HepG2 (cell line): ENCODE measurements at regions not wholly inside any gene's neighbourhood (a gene's known extent, or its start where the extent isn't known, plus 50 kb on each side); places are given as distances from the start of the nearest gene placed in this dataset.

Source experiments
- ATAC-seq: fragments of 200-7000 bp; cut with Tn5 transposase; 3 replicates; pipeline ENCODE4 v1.9.1; 2020; ENCODE audit warnings: mild to moderate bottlenecking, moderate library complexity
- BruUV-seq: library from RNA; stranded (reverse); fragments of 400-500 nt; replicated peaks from 2 replicates; lab custom pipeline; 2021; lab: Mats Ljungman, UMichigan
- CTCF ChIA-PET: fragments of 300-600 bp; formaldehyde crosslinking; extraction: SDS; loops from one replicate; lab custom pipeline; 2021; ENCODE audit warnings: low total read pairs, inconsistent platforms, low intra/inter-chr PET ratio; lab: Yijun Ruan, JAX
- POLR2A ChIA-PET: fragments of 350-600 bp; sonication (Branson Sonifier 250); formaldehyde crosslinking; loops from one replicate; lab custom pipeline; 2020; ENCODE audit warnings: antibody characterized with exemption, inconsistent platforms; lab: Yijun Ruan, JAX
- DNase-seq: peaks from one replicate; pipeline ENCODE4 v3.0.0-alpha.2; 2015; ENCODE audit warnings: low spot score
- FAIRE-seq: peaks from 3 replicates; lab custom pipeline; 2011; peaks lifted over from hg19 to GRCh38; lab: Jason Lieb, UNC
- H2AFZ ChIP-seq: one replicate; pipeline ENCODE4 v1.6.1; 2011; ENCODE audit warnings: low read length, inconsistent platforms
- H3K27ac ChIP-seq: fragments of 300-600 bp; 3 replicates; pipeline ENCODE4 v1.8.0; 2011; ENCODE audit warnings: mixed run types, mild to moderate bottlenecking, mixed read lengths, low read length, inconsistent platforms; ENCODE audit not compliant: insufficient read depth; ENCODE audit errors: extremely low read length
- H3K27me3 ChIP-seq, 2 experiments: fragments of 200-600 bp in 1 of 2; 2 replicates in 1 of 2; 3 replicates in 1 of 2; pipeline versions ENCODE4 v1.6.0 to v1.8.0; 2011; ENCODE audit warnings: low read length in 2 of 2, mild to moderate bottlenecking in 2 of 2, moderate library complexity in 2 of 2, inconsistent platforms in 1 of 2; ENCODE audit not compliant: insufficient read depth in 2 of 2, control insufficient read depth in 1 of 2
- H3K36me3 ChIP-seq, 2 experiments: fragments of 200-600 bp in 1 of 2; replicated peaks in 1 of 2; 2 replicates in 1 of 2; 3 replicates in 1 of 2; pipeline versions ENCODE4 v1.5.1 to v1.8.0; 2011; ENCODE audit warnings: low read length in 2 of 2, inconsistent platforms in 1 of 2; ENCODE audit not compliant: insufficient read depth in 2 of 2, control insufficient read depth in 1 of 2
- H3K4me1 ChIP-seq: 2 replicates; pipeline ENCODE4 v1.5.1; 2012; ENCODE audit warnings: low read length, inconsistent platforms; ENCODE audit not compliant: insufficient read depth
- H3K4me2 ChIP-seq: 2 replicates; pipeline ENCODE4 v1.6.0; 2011; ENCODE audit warnings: low read depth, low read length, inconsistent platforms
- H3K4me3 ChIP-seq, 3 experiments: fragments of 200-600 bp in 1 of 3; sonication (generic), shearing (Covaris generic) in 1 of 3; replicated peaks in 1 of 3; 2 replicates each; pipeline ENCODE4 v1.5.1; 2011 to 2016; ENCODE audit warnings: low read length in 3 of 3, inconsistent platforms in 2 of 3, low read depth in 2 of 3, mild to moderate bottlenecking in 2 of 3, control low read depth in 1 of 3, mixed read lengths in 1 of 3; ENCODE audit not compliant: insufficient read depth in 1 of 3
- H3K79me2 ChIP-seq: one replicate; pipeline ENCODE4 v1.6.1; 2011; ENCODE audit warnings: low read length, inconsistent platforms; ENCODE audit not compliant: insufficient read depth
- H3K9ac ChIP-seq: 2 replicates; pipeline ENCODE4 v1.6.0; 2011; ENCODE audit warnings: mild to moderate bottlenecking, low read depth, low read length, inconsistent platforms; ENCODE audit not compliant: insufficient read depth
- H3K9me3 ChIP-seq: 2 replicates; pipeline ENCODE4 v1.5.1; 2012; ENCODE audit warnings: mild to moderate bottlenecking, low read length
- H4K20me1 ChIP-seq: 2 replicates; pipeline ENCODE4 v1.6.0; 2011; ENCODE audit warnings: inconsistent platforms, mild to moderate bottlenecking, low read length, moderate library complexity; ENCODE audit not compliant: insufficient read depth
- ARNT ChIP-seq: fragments of 450-650 bp; IDR thresholded peaks from 2 replicates; pipeline ENCODE4 v1.6.1; 2017
- E2F5 ChIP-seq: sonication (generic); formaldehyde crosslinking; conservative IDR thresholded peaks from 2 replicates; pipeline ENCODE4 v1.4.0; 2020; ENCODE audit warnings: missing genetic modification reagents
- FOXC1 ChIP-seq: sonication (generic); formaldehyde crosslinking; IDR thresholded peaks from 2 replicates; pipeline ENCODE4 v1.8.0; 2022; ENCODE audit warnings: mild to moderate bottlenecking, missing genetic modification reagents, borderline replicate concordance
- HNF4A ChIP-seq: sonication (generic); formaldehyde crosslinking; IDR thresholded peaks from 2 replicates; pipeline ENCODE4 v1.4.0; 2020; ENCODE audit warnings: missing genetic modification reagents
- JUN ChIP-seq: sonication (generic); formaldehyde crosslinking; IDR thresholded peaks from 2 replicates; pipeline ENCODE4 v1.4.0; 2020; ENCODE audit warnings: mild to moderate bottlenecking, missing genetic modification reagents
- KDM3A ChIP-seq: IDR thresholded peaks from 2 replicates; pipeline ENCODE4 v1.6.1; 2018; ENCODE audit warnings: low read depth, missing compliant biosample characterization
- MEIS2 ChIP-seq: sonication (generic); formaldehyde crosslinking; IDR thresholded peaks from 2 replicates; pipeline ENCODE4 v1.9.0; 2021; ENCODE audit warnings: mild to moderate bottlenecking, missing genetic modification reagents
- SAP130 ChIP-seq: IDR thresholded peaks from 2 replicates; pipeline ENCODE4 v1.6.1; 2016; ENCODE audit warnings: low read depth
- ZBTB26 ChIP-seq: IDR thresholded peaks from 2 replicates; pipeline ENCODE4 v1.6.1; 2016; ENCODE audit warnings: missing compliant biosample characterization, missing genetic modification reagents, borderline replicate concordance
- ZFX ChIP-seq: sonication (generic); formaldehyde crosslinking; IDR thresholded peaks from 2 replicates; pipeline ENCODE4 v1.4.0; 2020; ENCODE audit warnings: mild to moderate bottlenecking, low read depth, missing genetic modification reagents, moderate library complexity
- ZNF598 ChIP-seq: sonication (generic); formaldehyde crosslinking; IDR thresholded peaks from 2 replicates; pipeline ENCODE4 v1.5.1; 2020; ENCODE audit warnings: mild to moderate bottlenecking, missing genetic modification reagents, borderline replicate concordance
- WGBS: methylation state at CpG from one replicate; pipeline ENCODE4 v1.1.6; 2017; ENCODE audit warnings: low lambda C conversion rate; 5-methylcytosine and 5-hydroxymethylcytosine counted together
- in situ Hi-C: cut with HindIII; loops from 2 replicates; pipeline ENCODE4 v1.10.0; 2017; ENCODE audit warnings: low pct_unique_long_range_greater_than_20kb; ENCODE audit not compliant: extremely low pct_ligation_motif_present
- intact Hi-C: fragments of 100-400 bp; cut with micrococcal nuclease; formaldehyde crosslinking; loops from one replicate; pipeline ENCODE4 v1.10.0; 2022; ENCODE audit not compliant: unreplicated experiment
- TF ChIP-seq, protein P1 (sequence below): sonication (generic); formaldehyde crosslinking; conservative IDR thresholded peaks from 2 replicates; pipeline ENCODE4 v1.8.0; 2022; ENCODE audit warnings: mild to moderate bottlenecking, moderate library complexity, missing genetic modification reagents
- TF ChIP-seq, protein P2 (sequence below): sonication (generic); formaldehyde crosslinking; IDR thresholded peaks from 2 replicates; pipeline ENCODE4 v1.4.0; 2020; ENCODE audit warnings: missing genetic modification reagents, borderline replicate concordance
- TF ChIP-seq, protein P3 (sequence below): sonication (generic); formaldehyde crosslinking; IDR thresholded peaks from 2 replicates; pipeline ENCODE4 v1.4.0; 2020; ENCODE audit warnings: missing genetic modification reagents, borderline replicate concordance

DNA sequence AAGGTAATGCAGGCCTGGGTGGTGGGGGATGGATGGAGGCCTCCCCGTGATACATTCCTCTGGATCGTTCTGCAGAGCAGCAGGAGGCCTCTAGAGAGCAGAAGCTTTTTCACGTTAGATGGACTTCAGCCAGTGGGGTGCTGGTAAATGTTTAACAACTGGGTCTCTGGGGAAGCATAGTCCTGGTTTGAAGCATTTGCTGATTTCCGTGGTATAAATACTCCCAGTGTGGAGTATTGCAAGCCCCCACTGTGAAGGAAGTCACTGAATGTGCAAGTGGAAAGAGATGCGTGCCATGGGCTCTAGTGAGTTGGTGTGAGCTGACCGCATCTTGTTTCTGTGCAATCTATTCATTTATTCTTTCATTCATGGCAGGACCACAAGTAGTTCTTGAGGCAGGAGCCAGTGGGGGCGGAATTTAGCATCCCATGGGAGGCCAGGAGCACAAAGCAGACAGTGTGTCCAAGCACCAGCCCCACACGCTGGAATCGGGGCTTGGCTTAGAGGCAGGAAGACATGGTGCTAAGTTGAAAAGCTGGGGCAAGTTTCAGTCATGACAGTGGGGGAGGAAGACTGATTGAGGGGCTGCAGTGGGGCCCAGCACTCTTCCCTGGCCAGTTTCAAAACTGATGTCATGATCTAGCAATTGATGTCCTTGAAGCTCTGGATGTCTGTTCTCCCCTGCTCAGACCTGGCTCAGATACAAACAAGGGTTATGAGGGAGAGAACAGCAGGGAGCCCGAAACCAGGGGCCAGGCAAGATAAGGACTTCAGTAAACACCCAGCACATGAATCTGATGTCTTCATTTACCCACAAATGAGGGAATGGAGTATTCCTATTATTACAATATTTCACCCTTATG lies 280.9 kb upstream of the LYZL1 start:
- H3K9me3 ChIP-seq, result no peaks in the 10 kb centered on the region
- CTCF ChIA-PET, result no interaction called here
- peak overlapping the region; percentile 38 for H3K9ac ChIP-seq
- intact Hi-C loops (no loop called here), in situ Hi-C loops (no loop called here)
- peak overlapping the region; percentile 62 for H2AFZ ChIP-seq
- H3K27ac ChIP-seq, result peak overlapping the region; percentile 55
- DNase-seq (peak; percentile 86), ATAC-seq (peak; percentile 99), FAIRE-seq (peak; percentile 84)
- peak overlapping the region; percentile 17 to 56 (median 46); a peak in 5 of 6 replicates for H3K4me3 ChIP-seq
- H3K36me3 ChIP-seq, result no peaks in the 10 kb centered on the region
- no TSS peak for BruUV-seq
- H3K4me1 ChIP-seq, result peaks cover 31% of the 10 kb centered on the region
- POLR2A ChIA-PET, result no interaction called here
- WGBS, result 8% methylated on average over 7 of the region's 10 CpGs
- H3K4me2 ChIP-seq, result peak overlapping the region; percentile 95
- H4K20me1 ChIP-seq, result no peaks in the 10 kb centered on the region
- H3K79me2 ChIP-seq, result no peaks in the 10 kb centered on the region
- no peaks in the 10 kb centered on the region for H3K27me3 ChIP-seq
- TF ChIP-seq, protein P1, sequence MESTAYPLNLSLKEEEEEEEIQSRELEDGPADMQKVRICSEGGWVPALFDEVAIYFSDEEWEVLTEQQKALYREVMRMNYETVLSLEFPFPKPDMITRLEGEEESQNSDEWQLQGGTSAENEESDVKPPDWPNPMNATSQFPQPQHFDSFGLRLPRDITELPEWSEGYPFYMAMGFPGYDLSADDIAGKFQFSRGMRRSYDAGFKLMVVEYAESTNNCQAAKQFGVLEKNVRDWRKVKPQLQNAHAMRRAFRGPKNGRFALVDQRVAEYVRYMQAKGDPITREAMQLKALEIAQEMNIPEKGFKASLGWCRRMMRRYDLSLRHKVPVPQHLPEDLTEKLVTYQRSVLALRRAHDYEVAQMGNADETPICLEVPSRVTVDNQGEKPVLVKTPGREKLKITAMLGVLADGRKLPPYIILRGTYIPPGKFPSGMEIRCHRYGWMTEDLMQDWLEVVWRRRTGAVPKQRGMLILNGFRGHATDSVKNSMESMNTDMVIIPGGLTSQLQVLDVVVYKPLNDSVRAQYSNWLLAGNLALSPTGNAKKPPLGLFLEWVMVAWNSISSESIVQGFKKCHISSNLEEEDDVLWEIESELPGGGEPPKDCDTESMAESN (CRISPR knock-in tag), result 0 out of 2 replicates have a peak, but pooled peaks have one; percentile 27
- TF ChIP-seq ARNT (no peak), MEIS2 (CRISPR knock-in tag) (0 out of 2 replicates have a peak, but pooled peaks have one; percentile 46), ZFX (CRISPR knock-in tag) (peak; percentile 23; the same call in 1 of the 2 replicates), FOXC1 (CRISPR knock-in tag) (peak; percentile 63; the same call in 1 of the 2 replicates), JUN (CRISPR knock-in tag) (0 out of 2 replicates have a peak, but pooled peaks have one; percentile 29), ZNF598 (CRISPR knock-in tag) (no peak), HNF4A (peak; percentile 43), ZBTB26 (CRISPR knock-in tag) (peak; percentile 71; the same call in 1 of the 2 replicates), KDM3A (0 out of 2 replicates have a peak, but pooled peaks have one; percentile 22), SAP130 (peak; percentile 28; the same call in 1 of the 2 replicates), E2F5 (CRISPR knock-in tag) (no peak)
- TF ChIP-seq, protein P2, sequence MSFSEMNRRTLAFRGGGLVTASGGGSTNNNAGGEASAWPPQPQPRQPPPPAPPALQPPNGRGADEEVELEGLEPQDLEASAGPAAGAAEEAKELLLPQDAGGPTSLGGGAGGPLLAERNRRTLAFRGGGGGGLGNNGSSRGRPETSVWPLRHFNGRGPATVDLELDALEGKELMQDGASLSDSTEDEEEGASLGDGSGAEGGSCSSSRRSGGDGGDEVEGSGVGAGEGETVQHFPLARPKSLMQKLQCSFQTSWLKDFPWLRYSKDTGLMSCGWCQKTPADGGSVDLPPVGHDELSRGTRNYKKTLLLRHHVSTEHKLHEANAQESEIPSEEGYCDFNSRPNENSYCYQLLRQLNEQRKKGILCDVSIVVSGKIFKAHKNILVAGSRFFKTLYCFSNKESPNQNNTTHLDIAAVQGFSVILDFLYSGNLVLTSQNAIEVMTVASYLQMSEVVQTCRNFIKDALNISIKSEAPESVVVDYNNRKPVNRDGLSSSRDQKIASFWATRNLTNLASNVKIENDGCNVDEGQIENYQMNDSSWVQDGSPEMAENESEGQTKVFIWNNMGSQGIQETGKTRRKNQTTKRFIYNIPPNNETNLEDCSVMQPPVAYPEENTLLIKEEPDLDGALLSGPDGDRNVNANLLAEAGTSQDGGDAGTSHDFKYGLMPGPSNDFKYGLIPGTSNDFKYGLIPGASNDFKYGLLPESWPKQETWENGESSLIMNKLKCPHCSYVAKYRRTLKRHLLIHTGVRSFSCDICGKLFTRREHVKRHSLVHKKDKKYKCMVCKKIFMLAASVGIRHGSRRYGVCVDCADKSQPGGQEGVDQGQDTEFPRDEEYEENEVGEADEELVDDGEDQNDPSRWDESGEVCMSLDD (CRISPR knock-in tag), result 0 out of 2 replicates have a peak, but pooled peaks have one; percentile 27
- TF ChIP-seq, protein P3, sequence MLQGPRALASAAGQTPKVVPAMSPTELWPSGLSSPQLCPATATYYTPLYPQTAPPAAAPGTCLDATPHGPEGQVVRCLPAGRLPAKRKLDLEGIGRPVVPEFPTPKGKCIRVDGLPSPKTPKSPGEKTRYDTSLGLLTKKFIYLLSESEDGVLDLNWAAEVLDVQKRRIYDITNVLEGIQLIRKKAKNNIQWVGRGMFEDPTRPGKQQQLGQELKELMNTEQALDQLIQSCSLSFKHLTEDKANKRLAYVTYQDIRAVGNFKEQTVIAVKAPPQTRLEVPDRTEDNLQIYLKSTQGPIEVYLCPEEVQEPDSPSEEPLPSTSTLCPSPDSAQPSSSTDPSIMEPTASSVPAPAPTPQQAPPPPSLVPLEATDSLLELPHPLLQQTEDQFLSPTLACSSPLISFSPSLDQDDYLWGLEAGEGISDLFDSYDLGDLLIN, result 0 out of 2 replicates have a peak, but pooled peaks have one; percentile 32
